ENCODE measurements at regions not wholly inside any gene's neighbourhood (a gene's known extent, or its start where the extent isn't known, plus 50 kb on each side); places are given as distances from the start of the nearest gene placed in this dataset.
"Not testable (repeated sequence)": the region's sequence is repeated elsewhere in the genome, so short reads cannot be mapped to it uniquely, and the experiment has no call there.

DNA sequence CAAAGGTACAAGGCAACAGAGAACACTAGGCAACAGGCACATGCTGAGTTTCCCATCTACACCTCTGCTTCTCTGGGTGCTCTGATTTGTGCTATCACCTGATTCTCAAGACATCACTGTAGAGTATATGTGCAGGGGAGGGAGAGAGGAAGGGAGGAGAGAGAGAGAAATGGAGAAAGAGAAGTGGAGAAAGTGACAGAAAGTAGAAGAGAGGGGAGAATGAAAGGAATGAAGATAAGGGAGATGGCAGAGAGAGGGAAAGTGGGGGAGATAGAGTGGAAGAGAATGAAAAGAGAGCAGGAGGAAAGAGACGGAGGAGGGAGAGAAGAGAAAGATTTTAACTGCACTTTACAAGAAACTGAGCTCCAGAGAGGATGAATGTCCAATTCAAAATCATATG is 340.7 kb upstream of the CDH5 start:
- Mint-ChIP-seq H3K9me3 (peaks cover 8% of the 10 kb centered on the region), H3K4me3 (no peak overlapping the region), H3K36me3 (no peaks in the 10 kb centered on the region), H3K27ac (no peak overlapping the region), H3K4me1 (no peaks in the 10 kb centered on the region), H3K27me3 (no peaks in the 10 kb centered on the region)
- POLR2A ChIA-PET = no interaction called here
- ATAC-seq (ENCODE audit: low read depth) (no peak), DNase-seq (no peak)

DNA sequence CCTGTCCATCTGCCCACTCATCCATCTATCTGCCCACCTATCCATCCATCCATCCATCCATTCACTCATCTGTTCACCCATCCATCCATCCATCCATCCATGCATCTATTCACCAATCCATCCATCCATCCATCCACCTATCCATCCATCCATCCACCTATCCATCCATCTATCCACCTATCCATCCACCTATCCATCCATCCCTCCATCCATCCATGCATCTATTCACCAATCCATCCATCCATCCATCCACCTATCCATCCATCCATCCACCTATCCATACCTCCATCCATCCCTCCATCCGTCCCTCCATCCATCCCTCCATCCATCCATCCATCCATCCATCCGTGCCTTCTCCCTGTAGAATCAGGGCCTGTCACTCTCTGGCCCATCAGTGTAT is 341.9 kb upstream of the CDH5 start:
- DNase-seq; H3K9me3 Mint-ChIP-seq; ATAC-seq (ENCODE audit: low read depth); H3K36me3 Mint-ChIP-seq; H3K4me1 Mint-ChIP-seq; POLR2A ChIA-PET; H3K27ac Mint-ChIP-seq; H3K27me3 Mint-ChIP-seq; H3K4me3 Mint-ChIP-seq: not testable (repeated sequence)

DNA sequence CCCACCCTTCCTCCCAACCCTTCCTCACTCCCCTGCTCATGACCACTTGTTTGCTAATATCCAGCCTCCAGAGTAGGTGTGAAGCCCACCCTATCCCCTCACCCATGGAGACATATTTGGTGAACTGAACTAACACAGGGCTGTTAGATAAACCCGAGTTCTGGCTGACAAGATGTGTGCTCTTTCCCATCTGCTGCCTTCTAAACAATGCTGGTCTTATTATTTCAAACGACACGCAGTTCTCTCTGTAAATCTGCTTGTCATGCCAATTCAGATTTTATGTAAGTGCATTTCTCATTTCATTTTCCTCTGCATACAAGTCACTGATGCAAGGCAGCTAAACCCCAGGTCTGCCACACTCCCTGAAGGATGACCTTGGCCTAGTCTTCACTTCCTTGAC is 343.0 kb upstream of the CDH5 start:
- no peak for DNase-seq
- Mint-ChIP-seq H3K9me3 (peaks cover 8% of the 10 kb centered on the region), H3K27me3 (no peaks in the 10 kb centered on the region), H3K4me1 (no peaks in the 10 kb centered on the region), H3K4me3 (no peak overlapping the region), H3K27ac (no peak overlapping the region), H3K36me3 (no peaks in the 10 kb centered on the region)
- no peak for ATAC-seq (ENCODE audit: low read depth)
- POLR2A ChIA-PET = no interaction called here

DNA sequence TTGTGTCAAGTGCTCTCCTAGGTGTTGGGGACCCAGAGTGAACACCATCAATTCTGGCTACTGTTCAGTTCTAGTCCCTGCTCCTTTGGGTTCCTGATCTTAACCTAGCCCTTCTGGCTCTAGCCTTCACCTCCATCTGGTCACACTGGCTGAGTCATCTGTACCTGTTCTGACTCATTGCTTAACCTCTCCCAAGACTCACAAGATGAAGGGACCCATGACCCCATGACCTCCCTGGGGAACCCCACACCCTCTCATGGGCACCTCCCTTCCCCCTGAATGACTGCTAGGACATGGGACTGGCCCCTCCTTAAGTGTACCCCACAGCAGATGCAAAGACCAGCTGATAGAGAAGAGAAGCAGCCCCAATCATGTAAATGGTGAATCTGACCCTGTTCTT is 345.8 kb upstream of the CDH5 start:
- Mint-ChIP-seq H3K27me3 (no peaks in the 10 kb centered on the region), H3K9me3 (peaks cover 6% of the 10 kb centered on the region), H3K4me3 (no peak overlapping the region), H3K36me3 (no peaks in the 10 kb centered on the region), H3K27ac (no peak overlapping the region), H3K4me1 (no peaks in the 10 kb centered on the region)
- ATAC-seq (ENCODE audit: low read depth) (no peak), DNase-seq (no peak)
- POLR2A ChIA-PET = no interaction called here

DNA sequence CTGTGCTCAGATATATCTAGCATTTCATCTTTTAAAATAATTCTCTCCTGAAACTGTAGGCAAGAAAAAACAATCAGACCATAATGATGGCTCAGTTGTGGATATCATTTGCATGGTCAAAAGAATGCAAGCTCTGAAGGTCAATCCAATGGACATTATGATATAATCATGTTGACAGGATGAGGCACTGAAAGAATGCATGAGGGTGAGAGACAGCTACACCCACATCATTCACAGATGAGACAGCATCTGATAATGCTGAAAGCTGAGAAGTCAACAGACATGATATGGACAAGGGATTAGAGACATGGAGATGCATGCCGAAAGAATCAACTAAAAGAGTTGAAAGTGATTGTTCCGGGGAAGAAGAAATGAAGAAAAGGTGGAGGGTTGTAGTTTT is 346.4 kb upstream of the CDH5 start:
- Mint-ChIP-seq H3K4me1 (no peaks in the 10 kb centered on the region), H3K9me3 (peaks cover 6% of the 10 kb centered on the region), H3K4me3 (no peak overlapping the region), H3K27me3 (no peaks in the 10 kb centered on the region), H3K27ac (no peak overlapping the region), H3K36me3 (no peaks in the 10 kb centered on the region)
- POLR2A ChIA-PET = no interaction called here
- no peak for ATAC-seq (ENCODE audit: low read depth)
- no peak for DNase-seq

DNA sequence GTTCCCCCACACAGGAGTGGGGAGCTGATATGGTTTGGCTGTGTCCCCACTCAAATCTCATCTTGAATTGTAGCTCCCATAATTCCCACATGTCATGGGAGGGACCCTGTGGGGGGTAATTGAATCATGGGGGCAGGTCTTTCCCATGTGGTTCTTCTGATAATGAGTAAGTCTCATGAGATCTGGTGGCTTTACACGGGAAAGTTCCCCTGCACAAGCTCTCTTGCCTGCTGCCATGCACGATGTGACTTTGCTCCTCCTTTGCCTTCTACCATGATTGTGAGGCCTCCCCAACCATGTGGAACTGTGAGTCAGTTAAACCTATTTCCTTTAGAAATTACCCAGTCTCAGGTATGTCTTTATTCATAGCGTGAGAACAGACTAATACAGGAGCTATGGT is 347.0 kb upstream of the CDH5 start:
- H3K9me3 Mint-ChIP-seq; POLR2A ChIA-PET; H3K27ac Mint-ChIP-seq; DNase-seq; ATAC-seq (ENCODE audit: low read depth); H3K4me1 Mint-ChIP-seq; H3K4me3 Mint-ChIP-seq; H3K36me3 Mint-ChIP-seq; H3K27me3 Mint-ChIP-seq: not testable (repeated sequence)

DNA sequence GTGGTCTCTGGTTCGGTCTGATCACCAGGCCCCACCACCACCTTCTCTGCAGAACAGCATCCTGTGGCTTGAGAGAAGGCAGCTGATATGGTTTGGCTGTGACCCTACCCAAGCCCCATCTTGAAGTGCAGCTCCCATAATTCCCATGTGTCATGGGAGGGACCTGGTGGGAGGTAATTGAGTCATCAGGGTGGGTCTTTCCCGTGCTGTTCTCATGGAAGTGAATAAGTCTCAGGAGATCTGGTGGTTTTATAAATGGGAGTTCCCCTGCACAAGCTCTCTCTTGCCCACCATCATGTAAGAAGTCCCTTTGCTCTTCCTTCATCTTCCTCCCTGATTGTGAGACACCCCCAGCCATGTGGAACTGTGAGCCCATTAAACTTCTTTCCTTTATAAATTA is 352.3 kb upstream of the CDH5 start:
- no peak for ATAC-seq (ENCODE audit: low read depth)
- POLR2A ChIA-PET = no interaction called here
- H3K27me3 Mint-ChIP-seq = no peaks in the 10 kb centered on the region
- DNase-seq = no peak
- H3K36me3 Mint-ChIP-seq = no peaks in the 10 kb centered on the region
- H3K9me3 Mint-ChIP-seq = no peaks in the 10 kb centered on the region
- no peak overlapping the region for H3K27ac Mint-ChIP-seq
- no peak overlapping the region for H3K4me3 Mint-ChIP-seq
- H3K4me1 Mint-ChIP-seq = no peaks in the 10 kb centered on the region

DNA sequence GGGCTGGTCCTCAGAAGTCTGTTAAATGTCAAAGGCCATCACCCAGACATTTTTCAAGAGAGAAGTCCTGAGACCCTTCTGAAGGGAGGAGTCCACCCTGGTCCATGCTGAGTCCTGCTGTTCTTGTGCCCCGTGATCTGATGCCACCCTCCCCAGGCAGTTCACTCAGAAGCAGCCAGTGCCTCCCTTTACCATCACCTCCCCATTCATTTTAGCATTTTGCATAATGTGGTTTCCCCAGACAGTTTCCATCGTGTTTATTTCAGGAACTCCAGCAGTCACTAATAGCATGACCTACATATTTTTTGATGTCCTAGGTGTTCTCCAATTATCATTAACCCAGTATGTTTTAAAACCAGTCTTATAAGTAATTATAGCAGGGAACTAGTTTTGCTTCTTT is 353.0 kb upstream of the CDH5 start:
- no peaks in the 10 kb centered on the region for H3K9me3 Mint-ChIP-seq
- H3K27ac Mint-ChIP-seq = no peak overlapping the region
- no peaks in the 10 kb centered on the region for H3K27me3 Mint-ChIP-seq
- no peak overlapping the region for H3K4me3 Mint-ChIP-seq
- POLR2A ChIA-PET = no interaction called here
- ATAC-seq (ENCODE audit: low read depth) (no peak), DNase-seq (no peak)
- no peaks in the 10 kb centered on the region for H3K4me1 Mint-ChIP-seq
- H3K36me3 Mint-ChIP-seq = no peaks in the 10 kb centered on the region

DNA sequence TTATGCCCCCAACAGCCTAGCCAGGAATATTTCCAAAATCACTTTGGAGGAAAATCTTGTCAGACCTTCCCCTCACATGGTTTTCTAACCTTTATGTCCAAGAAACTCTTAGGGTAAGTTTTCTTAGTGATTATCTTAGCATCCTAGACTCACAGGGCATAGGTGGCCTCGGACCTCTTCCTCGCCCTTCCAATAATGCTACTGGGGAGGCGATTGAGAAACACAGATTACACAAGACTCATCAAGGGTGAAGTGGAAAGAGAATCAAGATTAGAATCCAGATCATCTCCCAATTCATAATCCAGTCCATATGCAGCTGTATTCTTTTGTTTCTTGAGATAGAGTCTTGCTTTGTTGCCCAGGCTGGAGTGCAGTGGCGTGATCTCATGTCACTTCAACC is 358.4 kb upstream of the CDH5 start:
- Mint-ChIP-seq H3K4me1 (no peaks in the 10 kb centered on the region), H3K9me3 (peaks cover 2% of the 10 kb centered on the region), H3K27ac (no peak overlapping the region), H3K27me3 (no peaks in the 10 kb centered on the region), H3K4me3 (no peak overlapping the region), H3K36me3 (no peaks in the 10 kb centered on the region)
- ATAC-seq (ENCODE audit: low read depth) (no peak), DNase-seq (no peak)
- POLR2A ChIA-PET = no interaction called here

DNA sequence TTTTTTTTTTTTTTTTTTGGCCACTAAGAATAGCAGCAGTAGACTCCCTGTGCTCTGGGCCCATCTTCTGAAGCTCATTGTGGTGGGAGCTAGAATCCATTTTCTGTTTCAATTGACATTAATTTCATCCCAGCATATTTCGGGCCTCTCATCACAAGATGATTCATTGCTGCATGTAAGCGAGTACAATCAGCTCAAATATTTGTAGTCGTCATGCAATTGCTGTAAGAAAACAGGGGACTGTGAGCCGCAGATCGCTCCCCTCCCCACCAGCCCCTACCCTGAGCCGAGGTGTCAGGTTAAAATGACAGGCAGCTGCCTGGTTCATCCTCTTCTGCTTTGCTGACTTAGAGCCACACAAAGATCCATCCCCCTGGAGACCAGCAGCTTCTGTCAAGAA is 358.8 kb upstream of the CDH5 start:
- Mint-ChIP-seq H3K27ac (no peak overlapping the region), H3K4me3 (no peak overlapping the region), H3K27me3 (no peaks in the 10 kb centered on the region), H3K36me3 (no peaks in the 10 kb centered on the region), H3K4me1 (no peaks in the 10 kb centered on the region), H3K9me3 (peaks cover 2% of the 10 kb centered on the region)
- POLR2A ChIA-PET = no interaction called here
- ATAC-seq (ENCODE audit: low read depth) (no peak), DNase-seq (no peak)

DNA sequence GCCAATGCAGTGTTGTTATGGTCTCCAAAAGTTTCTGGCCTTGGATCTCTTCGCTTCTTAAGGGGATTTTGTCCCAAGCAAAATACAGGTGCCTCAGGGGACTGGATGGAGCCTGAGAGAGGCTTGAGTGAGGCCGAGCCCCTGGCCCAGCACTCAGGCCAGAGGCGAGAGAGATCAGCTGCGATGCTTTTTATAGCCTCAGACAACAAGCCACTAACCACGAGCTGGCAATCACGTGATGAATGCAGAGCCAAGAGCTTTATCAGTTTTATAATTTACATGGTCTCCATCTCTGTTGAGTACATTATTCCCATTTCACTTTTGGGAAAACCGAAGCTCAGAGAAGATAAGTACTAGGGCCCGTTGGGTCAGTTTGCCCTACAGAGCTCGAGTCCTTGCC is 360.0 kb upstream of the CDH5 start:
- no peaks in the 10 kb centered on the region for H3K27me3 Mint-ChIP-seq
- DNase-seq (no peak), ATAC-seq (ENCODE audit: low read depth) (no peak)
- no peaks in the 10 kb centered on the region for H3K4me1 Mint-ChIP-seq
- H3K36me3 Mint-ChIP-seq = no peaks in the 10 kb centered on the region
- POLR2A ChIA-PET = no interaction called here
- no peak overlapping the region for H3K4me3 Mint-ChIP-seq
- peaks cover 2% of the 10 kb centered on the region for H3K9me3 Mint-ChIP-seq
- no peak overlapping the region for H3K27ac Mint-ChIP-seq

DNA sequence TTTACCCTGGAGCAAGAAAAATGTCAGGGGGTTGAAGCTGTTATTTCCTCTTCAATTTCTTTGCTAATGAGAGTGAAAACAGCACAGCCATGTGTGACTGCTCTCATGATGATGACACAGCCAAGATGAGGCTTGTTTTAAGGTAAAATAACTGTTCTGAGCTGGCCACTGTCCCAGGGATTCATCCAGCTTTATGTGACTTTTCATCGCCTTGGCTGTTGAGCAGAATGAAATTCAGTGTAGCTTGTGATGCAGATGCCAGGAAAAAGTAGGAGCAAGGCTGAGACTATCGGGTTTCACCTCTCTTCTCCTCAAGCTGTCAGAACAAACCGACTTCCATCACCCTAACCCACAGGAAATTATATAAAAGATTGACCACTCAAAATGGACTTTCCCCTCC is 361.8 kb upstream of the CDH5 start:
- peaks cover 2% of the 10 kb centered on the region for H3K9me3 Mint-ChIP-seq
- DNase-seq (no peak), ATAC-seq (ENCODE audit: low read depth) (no peak)
- no peaks in the 10 kb centered on the region for H3K27me3 Mint-ChIP-seq
- H3K27ac Mint-ChIP-seq = no peak overlapping the region
- H3K4me3 Mint-ChIP-seq = no peak overlapping the region
- no peaks in the 10 kb centered on the region for H3K36me3 Mint-ChIP-seq
- no peaks in the 10 kb centered on the region for H3K4me1 Mint-ChIP-seq
- POLR2A ChIA-PET = no interaction called here

DNA sequence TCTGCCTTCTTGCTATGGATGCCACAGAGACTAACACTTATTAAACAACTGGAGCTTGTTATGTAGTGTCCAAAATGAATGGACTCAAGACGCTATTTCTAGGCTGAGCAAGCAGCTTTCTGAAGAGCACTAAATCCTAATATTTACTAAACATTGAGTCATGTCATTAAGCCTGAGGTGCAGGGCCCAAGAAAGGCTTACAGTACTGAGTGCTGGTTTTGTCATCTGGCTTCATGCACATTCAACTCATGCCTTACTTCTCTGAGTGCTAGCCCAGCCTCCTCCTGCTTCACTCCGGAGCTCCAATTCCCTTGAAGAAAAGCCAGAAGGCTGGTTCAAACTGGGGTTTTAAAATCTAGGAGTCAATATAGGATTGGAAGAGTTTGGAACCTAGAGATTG is 363.3 kb upstream of the CDH5 start:
- H3K4me3 Mint-ChIP-seq = no peak overlapping the region
- H3K27ac Mint-ChIP-seq = no peak overlapping the region
- no peak for DNase-seq
- no peaks in the 10 kb centered on the region for H3K4me1 Mint-ChIP-seq
- H3K9me3 Mint-ChIP-seq = peaks cover 2% of the 10 kb centered on the region
- POLR2A ChIA-PET = no interaction called here
- no peak for ATAC-seq (ENCODE audit: low read depth)
- no peaks in the 10 kb centered on the region for H3K27me3 Mint-ChIP-seq
- H3K36me3 Mint-ChIP-seq = no peaks in the 10 kb centered on the region

DNA sequence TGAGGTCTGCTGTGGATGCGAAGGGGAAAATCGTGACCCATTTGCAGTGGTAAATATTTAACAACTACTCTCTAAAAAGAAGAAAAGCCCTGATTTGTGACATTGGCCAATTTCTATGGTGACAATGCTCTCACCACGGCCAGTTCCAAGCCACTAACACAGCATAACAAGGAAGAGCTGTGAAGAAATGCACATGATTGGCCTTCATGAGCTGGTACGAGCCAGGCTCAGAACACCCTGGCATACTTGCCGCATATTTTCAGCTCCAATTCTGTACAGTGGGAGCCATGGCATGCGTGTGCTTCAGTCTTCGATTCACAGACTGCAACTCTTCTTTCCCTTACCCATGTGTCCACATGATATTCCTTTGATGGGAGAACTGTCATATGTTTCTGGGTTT is 363.9 kb upstream of the CDH5 start:
- H3K9me3 Mint-ChIP-seq = peaks cover 2% of the 10 kb centered on the region
- no peaks in the 10 kb centered on the region for H3K36me3 Mint-ChIP-seq
- no peak overlapping the region for H3K27ac Mint-ChIP-seq
- no peaks in the 10 kb centered on the region for H3K4me1 Mint-ChIP-seq
- POLR2A ChIA-PET = no interaction called here
- DNase-seq (no peak), ATAC-seq (ENCODE audit: low read depth) (no peak)
- H3K4me3 Mint-ChIP-seq = no peak overlapping the region
- H3K27me3 Mint-ChIP-seq = no peaks in the 10 kb centered on the region

DNA sequence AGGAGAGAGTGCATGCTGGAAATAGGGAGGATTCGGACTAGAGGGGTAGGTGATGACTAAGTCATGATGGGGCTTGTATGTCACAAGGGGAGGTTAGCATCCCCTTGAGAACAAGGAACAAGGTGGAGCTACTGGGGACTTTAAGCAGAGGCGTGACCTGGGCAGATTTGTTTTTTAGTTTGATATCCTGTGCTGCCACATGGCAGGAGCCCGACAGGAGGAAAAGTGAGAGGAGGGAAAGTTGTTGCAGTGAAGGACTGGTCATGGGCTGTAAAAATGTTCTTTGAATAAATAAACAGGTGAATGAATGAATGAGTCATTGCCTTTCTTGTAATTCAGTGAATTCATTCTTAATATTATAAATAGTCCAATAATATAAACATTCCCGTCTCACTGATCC is 365.1 kb upstream of the CDH5 start:
- no peak for DNase-seq
- Mint-ChIP-seq H3K27ac (no peak overlapping the region), H3K4me3 (no peak overlapping the region), H3K36me3 (no peaks in the 10 kb centered on the region), H3K9me3 (peaks cover 2% of the 10 kb centered on the region), H3K4me1 (no peaks in the 10 kb centered on the region), H3K27me3 (no peaks in the 10 kb centered on the region)
- POLR2A ChIA-PET = no interaction called here
- ATAC-seq (ENCODE audit: low read depth) = no peak

All from activated naive CD8-positive, alpha-beta T cell treated with anti-CD3 and anti-CD28 coated beads, Interleukin-2, amount 10 ng/mL, durations not matched to agents 7 days and 5 days (primary cell).